Neural progenitor cell (in vitro differentiated cells): ENCODE measurements at regions not wholly inside any gene's neighbourhood (a gene's known extent, or its start where the extent isn't known, plus 50 kb on each side); places are given as distances from the start of the nearest gene placed in this dataset.

Experiments
- EZH2 ChIP-seq: fragments of 200-600 bp; sonication (generic); IDR thresholded peaks from 2 replicates; pipeline ENCODE4 v1.6.1; 2017; ENCODE audit warnings: antibody characterized with exemption, mild to moderate bottlenecking, moderate library complexity
- EZH2phosphoT487 ChIP-seq: fragments of 200-600 bp; sonication (generic); IDR thresholded peaks from 2 replicates; pipeline ENCODE4 v1.6.1; 2017; ENCODE audit warnings: antibody characterized with exemption
- TF ChIP-seq, protein P1 (sequence below): fragments of 200-600 bp; sonication (generic); IDR thresholded peaks from 2 replicates; pipeline ENCODE4 v1.5.1; 2017; ENCODE audit warnings: antibody characterized with exemption, mild to moderate bottlenecking

DNA sequence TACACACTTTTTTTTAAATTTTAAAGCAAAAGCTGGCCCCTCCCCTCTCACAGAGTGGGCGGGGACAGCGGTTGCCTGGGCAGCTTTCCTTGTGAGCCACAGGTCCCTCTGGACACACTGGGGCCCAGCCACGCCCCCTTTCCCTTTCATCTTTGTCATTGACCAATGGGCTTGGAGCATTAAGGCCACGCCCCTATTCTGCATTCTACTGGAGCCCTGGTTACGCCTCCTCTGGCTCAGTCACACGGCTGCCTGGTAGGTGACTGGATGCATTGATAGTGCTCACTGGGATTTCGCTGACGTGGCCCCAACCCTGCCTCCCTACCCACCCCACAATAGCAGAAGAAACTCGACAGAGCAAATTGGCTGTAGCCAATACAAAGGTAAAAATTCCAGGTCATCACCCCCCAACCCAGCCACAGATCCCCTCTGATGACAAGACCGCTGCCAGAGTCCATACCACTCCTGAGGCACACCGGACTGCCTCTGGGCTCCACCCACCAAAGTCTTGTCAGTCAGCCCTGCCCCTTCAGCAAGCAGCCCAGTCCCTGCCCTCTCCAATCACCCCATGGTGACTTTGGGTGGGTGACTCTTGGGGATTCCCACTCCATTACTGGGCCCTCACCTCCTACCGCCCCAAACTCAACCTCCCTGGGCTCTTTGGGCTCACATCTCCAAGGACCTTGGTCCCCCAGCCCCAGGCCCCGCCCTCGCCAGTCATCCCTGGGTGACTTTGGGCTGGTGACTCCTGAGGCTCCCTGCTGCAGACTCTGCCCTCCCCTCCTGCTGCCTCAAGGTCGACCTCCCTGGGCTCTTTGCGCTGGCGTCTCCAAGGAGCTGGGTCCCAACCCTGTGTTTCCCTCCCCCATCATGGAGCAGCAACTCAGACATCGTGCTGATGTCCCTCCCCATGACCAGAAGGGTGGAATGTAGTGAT, 112.2 kb upstream of the FAN1 start:
- TF ChIP-seq, protein P1, sequence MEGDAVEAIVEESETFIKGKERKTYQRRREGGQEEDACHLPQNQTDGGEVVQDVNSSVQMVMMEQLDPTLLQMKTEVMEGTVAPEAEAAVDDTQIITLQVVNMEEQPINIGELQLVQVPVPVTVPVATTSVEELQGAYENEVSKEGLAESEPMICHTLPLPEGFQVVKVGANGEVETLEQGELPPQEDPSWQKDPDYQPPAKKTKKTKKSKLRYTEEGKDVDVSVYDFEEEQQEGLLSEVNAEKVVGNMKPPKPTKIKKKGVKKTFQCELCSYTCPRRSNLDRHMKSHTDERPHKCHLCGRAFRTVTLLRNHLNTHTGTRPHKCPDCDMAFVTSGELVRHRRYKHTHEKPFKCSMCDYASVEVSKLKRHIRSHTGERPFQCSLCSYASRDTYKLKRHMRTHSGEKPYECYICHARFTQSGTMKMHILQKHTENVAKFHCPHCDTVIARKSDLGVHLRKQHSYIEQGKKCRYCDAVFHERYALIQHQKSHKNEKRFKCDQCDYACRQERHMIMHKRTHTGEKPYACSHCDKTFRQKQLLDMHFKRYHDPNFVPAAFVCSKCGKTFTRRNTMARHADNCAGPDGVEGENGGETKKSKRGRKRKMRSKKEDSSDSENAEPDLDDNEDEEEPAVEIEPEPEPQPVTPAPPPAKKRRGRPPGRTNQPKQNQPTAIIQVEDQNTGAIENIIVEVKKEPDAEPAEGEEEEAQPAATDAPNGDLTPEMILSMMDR, result no peak
- TF ChIP-seq EZH2, result no peak
- TF ChIP-seq EZH2phosphoT487, result no peak
